ENCODE measurements at regions not wholly inside any gene's neighbourhood (a gene's known extent, or its start where the extent isn't known, plus 50 kb on each side); places are given as distances from the start of the nearest gene placed in this dataset.

DNA sequence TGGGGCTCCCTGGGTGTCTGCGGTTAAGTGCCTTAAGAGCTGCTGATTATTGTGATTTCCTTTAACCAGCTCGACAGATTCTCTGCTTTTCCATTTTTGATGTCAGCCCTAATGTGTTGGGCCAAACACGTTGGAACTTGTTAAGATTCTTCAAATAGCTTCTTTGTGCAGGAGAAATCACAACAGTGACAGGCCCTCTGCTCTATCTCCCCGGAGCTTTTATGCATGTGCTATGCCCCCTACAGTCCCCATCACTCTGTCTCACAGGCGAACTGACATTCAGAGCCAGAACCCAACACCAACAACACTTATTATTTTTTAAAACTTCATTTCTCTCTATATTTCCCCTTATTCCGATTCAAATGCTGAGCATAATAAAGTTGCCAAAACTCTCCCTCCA, 371.7 kb upstream of the CELF4 start:
- TF ChIP-seq SUZ12 (IDR thresholded peaks at IDR 0.05) (no peak), ZNF384 (IDR thresholded peaks at IDR 0.05) (no peak), CTBP1 (IDR thresholded peaks at IDR 0.05; ENCODE audit: borderline replicate concordance) (no peak), BHLHE40 (IDR thresholded peaks at IDR 0.05; ENCODE audit: borderline replicate concordance) (no peak), LEF1 (IDR thresholded peaks at IDR 0.05; ENCODE audit: borderline replicate concordance) (no peak), FOXK2 (IDR thresholded peaks at IDR 0.05) (no peak), FOXA1 (IDR thresholded peaks at IDR 0.05) (no peak), SP1 (IDR thresholded peaks at IDR 0.05) (no peak), ELF4 (IDR thresholded peaks at IDR 0.05) (no peak), FOXM1 (IDR thresholded peaks at IDR 0.05; ENCODE audit: borderline replicate concordance) (no peak), TARDBP (IDR thresholded peaks at IDR 0.05) (no peak)
- TF ChIP-seq, protein P1, sequence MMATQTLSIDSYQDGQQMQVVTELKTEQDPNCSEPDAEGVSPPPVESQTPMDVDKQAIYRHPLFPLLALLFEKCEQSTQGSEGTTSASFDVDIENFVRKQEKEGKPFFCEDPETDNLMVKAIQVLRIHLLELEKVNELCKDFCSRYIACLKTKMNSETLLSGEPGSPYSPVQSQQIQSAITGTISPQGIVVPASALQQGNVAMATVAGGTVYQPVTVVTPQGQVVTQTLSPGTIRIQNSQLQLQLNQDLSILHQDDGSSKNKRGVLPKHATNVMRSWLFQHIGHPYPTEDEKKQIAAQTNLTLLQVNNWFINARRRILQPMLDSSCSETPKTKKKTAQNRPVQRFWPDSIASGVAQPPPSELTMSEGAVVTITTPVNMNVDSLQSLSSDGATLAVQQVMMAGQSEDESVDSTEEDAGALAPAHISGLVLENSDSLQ (IDR thresholded peaks at IDR 0.05): no peak
- DNase-seq (ENCODE audit: extremely low spot score): no peak
- CTCF ChIA-PET: no interaction called here
- POLR2A ChIA-PET: no interaction called here

DNA sequence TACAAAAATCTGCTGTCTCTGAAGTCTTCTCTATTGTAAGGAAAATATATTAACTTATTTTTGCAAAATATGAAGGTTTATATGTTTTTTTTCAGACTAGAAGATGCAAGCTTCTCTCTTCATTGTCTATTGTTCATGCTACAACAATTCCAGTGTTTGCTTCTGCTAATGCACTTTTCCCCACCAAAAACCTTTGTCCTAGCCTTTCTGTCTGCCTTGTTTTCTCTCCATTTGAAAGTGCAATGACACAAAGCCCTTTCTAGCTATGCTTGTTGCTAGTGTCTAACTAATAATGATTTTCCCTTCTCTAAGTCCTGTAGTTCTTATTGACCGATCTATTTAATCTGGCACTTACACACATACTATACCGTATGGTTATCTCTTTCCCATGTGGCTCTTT, 369.5 kb upstream of the CELF4 start:
- no peak for DNase-seq (ENCODE audit: extremely low spot score)
- ChIA-PET POLR2A (no interaction called here), CTCF (no interaction called here)
- no peak for TF ChIP-seq ELF4 (IDR thresholded peaks at IDR 0.05)

DNA sequence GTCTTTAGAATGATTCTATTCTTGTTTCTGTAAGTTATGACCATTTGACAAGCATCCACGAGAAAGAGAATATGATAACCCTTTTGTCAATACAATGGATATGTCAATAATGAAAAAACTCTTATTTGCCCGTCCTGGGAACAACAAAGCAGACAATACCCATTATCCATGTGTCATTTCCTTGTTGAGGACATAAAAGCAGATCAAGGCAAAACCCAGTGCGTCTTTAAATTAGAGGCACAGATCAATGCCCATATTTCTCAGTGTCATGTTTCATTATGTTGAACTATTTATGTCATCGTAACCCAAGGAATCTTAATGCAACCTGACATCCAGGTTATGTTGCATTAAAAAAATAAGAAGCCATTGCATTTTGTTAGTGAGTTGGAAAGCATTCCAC, 365.0 kb upstream of the CELF4 start:
- CTCF ChIA-PET: no interaction called here
- TF ChIP-seq ARNT (IDR thresholded peaks at IDR 0.05) (no peak), HDGF (IDR thresholded peaks at IDR 0.05; ENCODE audit: borderline replicate concordance) (no peak), SP1 (IDR thresholded peaks at IDR 0.05) (no peak), LEF1 (IDR thresholded peaks at IDR 0.05; ENCODE audit: borderline replicate concordance) (no peak), CTBP1 (IDR thresholded peaks at IDR 0.05; ENCODE audit: borderline replicate concordance) (no peak), ZNF384 (IDR thresholded peaks at IDR 0.05) (no peak)
- TF ChIP-seq, protein P1 (IDR thresholded peaks at IDR 0.05): no peak
- POLR2A ChIA-PET: no interaction called here
- DNase-seq (ENCODE audit: extremely low spot score): no peak

DNA sequence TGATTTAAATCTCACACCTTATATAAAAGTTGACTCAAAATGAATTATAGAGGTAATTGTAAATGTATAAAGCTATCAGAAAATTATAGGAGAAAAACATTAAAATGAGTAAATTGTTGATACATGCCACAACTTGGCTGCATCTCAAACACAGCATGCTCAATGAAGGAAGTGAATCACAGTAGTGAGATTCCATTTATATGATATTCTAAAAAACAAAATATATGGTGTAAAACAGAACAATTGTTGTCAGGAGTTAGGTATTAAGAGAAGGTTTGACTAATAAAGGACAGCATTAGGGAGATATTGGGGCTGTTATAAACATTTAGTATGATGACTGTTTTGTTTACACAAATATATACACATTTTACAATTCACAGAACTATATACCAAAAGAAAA, 356.6 kb upstream of the CELF4 start:
- no peak for TF ChIP-seq CTBP1 (IDR thresholded peaks at IDR 0.05; ENCODE audit: borderline replicate concordance)
- no peak for TF ChIP-seq SP1 (IDR thresholded peaks at IDR 0.05)
- POLR2A ChIA-PET: no interaction called here
- CTCF ChIA-PET: no interaction called here
- no peak for DNase-seq (ENCODE audit: extremely low spot score)

DNA sequence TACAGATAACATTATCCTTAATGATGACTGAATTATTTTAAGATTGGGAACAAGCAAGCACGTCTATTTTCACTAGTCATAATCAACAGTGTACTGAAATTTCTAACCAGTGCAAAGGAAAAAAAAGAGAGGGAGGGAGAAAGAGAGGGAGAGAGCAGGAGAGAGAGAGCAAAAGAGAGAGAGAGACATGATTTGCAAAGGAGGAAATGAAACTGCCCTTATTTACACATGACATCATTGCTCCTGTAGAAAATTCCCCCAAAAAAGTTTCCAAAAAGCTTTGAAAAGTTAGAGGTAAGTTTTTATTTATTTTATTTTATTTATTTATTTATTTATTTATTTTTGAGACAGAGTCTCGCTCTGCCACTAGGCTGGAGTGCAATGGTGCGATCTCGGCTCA, 355.3 kb upstream of the CELF4 start:
- TF ChIP-seq BHLHE40 (IDR thresholded peaks at IDR 0.05; ENCODE audit: borderline replicate concordance): no peak
- no peak for TF ChIP-seq ARNT (IDR thresholded peaks at IDR 0.05)
- no peak for TF ChIP-seq FOXA1 (IDR thresholded peaks at IDR 0.05)
- TF ChIP-seq FOXM1 (IDR thresholded peaks at IDR 0.05; ENCODE audit: borderline replicate concordance): no peak
- TF ChIP-seq TARDBP (IDR thresholded peaks at IDR 0.05): no peak
- TF ChIP-seq ELF4 (IDR thresholded peaks at IDR 0.05): no peak
- ChIA-PET CTCF (no interaction called here), POLR2A (no interaction called here)
- no peak for DNase-seq (ENCODE audit: extremely low spot score)

DNA sequence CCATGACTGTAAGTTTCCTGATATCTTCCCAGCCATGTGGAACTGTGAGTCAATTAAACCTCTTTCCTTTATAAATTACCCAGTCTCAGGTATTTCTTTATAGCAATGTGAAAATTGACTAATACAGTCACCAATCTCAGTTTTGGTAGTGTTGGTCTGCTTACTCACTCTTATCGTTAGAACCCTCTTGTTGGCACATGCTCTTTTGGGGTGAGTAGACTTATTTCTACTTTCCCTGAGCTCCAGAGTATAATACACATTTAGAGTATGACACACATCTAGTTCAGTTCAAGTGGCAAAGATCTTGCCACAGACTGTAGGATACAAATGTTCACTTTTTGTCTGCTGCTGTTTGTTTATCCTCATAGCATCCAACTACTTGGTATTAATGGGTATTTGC, 347.5 kb upstream of the CELF4 start:
- no peak for TF ChIP-seq NFRKB (IDR thresholded peaks at IDR 0.05)
- TF ChIP-seq SP1 (IDR thresholded peaks at IDR 0.05): no peak
- TF ChIP-seq FOXM1 (IDR thresholded peaks at IDR 0.05; ENCODE audit: borderline replicate concordance): no peak
- no peak for TF ChIP-seq SUZ12 (IDR thresholded peaks at IDR 0.05)
- TF ChIP-seq L3MBTL2 (conservative IDR thresholded peaks at IDR 0.05): no peak
- no peak for DNase-seq (ENCODE audit: extremely low spot score)
- POLR2A ChIA-PET: no interaction called here
- CTCF ChIA-PET: no interaction called here

DNA sequence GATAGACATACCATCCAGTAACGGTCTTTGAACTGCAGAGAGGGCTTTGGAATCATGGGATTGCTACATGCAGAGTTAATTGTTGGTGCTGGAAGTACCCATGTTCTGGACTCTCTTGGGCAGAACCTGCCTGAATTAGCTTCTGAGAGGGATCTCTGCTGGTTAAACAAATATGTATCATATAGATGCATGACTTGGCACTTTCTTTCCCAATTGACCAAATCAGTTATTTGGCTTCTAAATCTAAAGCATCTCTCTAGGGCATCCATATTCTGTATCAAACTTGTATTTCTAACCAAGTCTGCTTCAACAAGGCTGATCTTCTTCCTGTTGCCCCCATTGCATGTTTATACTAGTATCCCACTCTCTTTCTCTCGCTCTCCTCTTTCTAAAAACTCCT, 336.7 kb upstream of the CELF4 start:
- DNase-seq (ENCODE audit: extremely low spot score): no peak
- no peak for TF ChIP-seq LEF1 (IDR thresholded peaks at IDR 0.05; ENCODE audit: borderline replicate concordance)
- TF ChIP-seq, protein P1 (IDR thresholded peaks at IDR 0.05): no peak
- TF ChIP-seq SP1 (IDR thresholded peaks at IDR 0.05): no peak
- no peak for TF ChIP-seq NFRKB (IDR thresholded peaks at IDR 0.05)
- TF ChIP-seq L3MBTL2 (conservative IDR thresholded peaks at IDR 0.05): no peak
- no peak for TF ChIP-seq FOXK2 (IDR thresholded peaks at IDR 0.05)
- TF ChIP-seq TARDBP (IDR thresholded peaks at IDR 0.05): no peak
- no peak for TF ChIP-seq FOXA1 (IDR thresholded peaks at IDR 0.05)
- TF ChIP-seq CTBP1 (IDR thresholded peaks at IDR 0.05; ENCODE audit: borderline replicate concordance): no peak
- no peak for TF ChIP-seq BHLHE40 (IDR thresholded peaks at IDR 0.05; ENCODE audit: borderline replicate concordance)
- TF ChIP-seq ELF4 (IDR thresholded peaks at IDR 0.05): no peak
- TF ChIP-seq ARNT (IDR thresholded peaks at IDR 0.05): no peak
- CTCF ChIA-PET: no interaction called here
- POLR2A ChIA-PET: no interaction called here

DNA sequence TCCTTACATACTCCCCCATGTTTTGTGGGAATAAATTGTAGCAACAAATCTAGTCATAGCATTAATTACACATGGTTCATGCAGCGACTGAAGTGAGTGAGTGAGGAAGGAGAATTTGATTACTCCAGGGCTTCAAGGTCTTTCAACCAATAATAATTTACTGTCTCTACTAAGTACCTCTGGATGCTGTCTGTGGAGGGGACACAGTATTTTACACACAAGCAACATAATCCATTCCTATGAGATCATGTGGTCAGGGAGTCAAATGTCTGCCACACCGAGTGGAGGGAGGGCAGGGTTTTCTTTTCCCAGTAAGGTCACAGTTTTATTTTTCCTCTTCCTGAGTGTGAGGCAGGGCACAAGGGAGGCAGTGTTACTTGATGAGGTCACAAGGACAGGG, 334.7 kb upstream of the CELF4 start:
- POLR2A ChIA-PET: no interaction called here

More for the DNA sequence above, 334.7 kb upstream of the CELF4 start:
- DNase-seq (ENCODE audit: extremely low spot score): no peak
- TF ChIP-seq L3MBTL2 (conservative IDR thresholded peaks at IDR 0.05) (no peak), FOXK2 (IDR thresholded peaks at IDR 0.05) (no peak), HDGF (IDR thresholded peaks at IDR 0.05; ENCODE audit: borderline replicate concordance) (no peak), ARNT (IDR thresholded peaks at IDR 0.05) (no peak), LEF1 (IDR thresholded peaks at IDR 0.05; ENCODE audit: borderline replicate concordance) (no peak), SP1 (IDR thresholded peaks at IDR 0.05) (no peak), FOXM1 (IDR thresholded peaks at IDR 0.05; ENCODE audit: borderline replicate concordance) (no peak), CTBP1 (IDR thresholded peaks at IDR 0.05; ENCODE audit: borderline replicate concordance) (no peak), FOXA1 (IDR thresholded peaks at IDR 0.05) (no peak), NFRKB (IDR thresholded peaks at IDR 0.05) (no peak), ZNF384 (IDR thresholded peaks at IDR 0.05) (no peak), SUZ12 (IDR thresholded peaks at IDR 0.05) (no peak)
- TF ChIP-seq, protein P1 (IDR thresholded peaks at IDR 0.05): no peak
- CTCF ChIA-PET: no interaction called here

Data from HEK293T (cell line).